Fibroblast of the conjunctiva (primary cell): ENCODE measurements at regions not wholly inside any gene's neighbourhood (a gene's known extent, or its start where the extent isn't known, plus 50 kb on each side); places are given as distances from the start of the nearest gene placed in this dataset.

ENCODE experiments used
- DNase-seq: peaks from one replicate; pipeline ENCODE4 v3.0.0-alpha.2; 2010; ENCODE audit warnings: low read depth

- DNase-seq: no peak
Measured at GRCh38 chr10:28058746-28059145, 59.9 kb upstream of the ODAD2 start.

GRCh38 chr10:28054228-28054860, 55.5 kb upstream of the ODAD2 start:
- DNase-seq: peak; percentile 79

GRCh38 chr10:28049286-28049685, 50.4 kb upstream of the ODAD2 start:
- DNase-seq: no peak
